Breast epithelium (tissue), 3 donors: ENCODE measurements at regions not wholly inside any gene's neighbourhood (a gene's known extent, or its start where the extent isn't known, plus 50 kb on each side); places are given as distances from the start of the nearest gene placed in this dataset.

Source experiments
- CTCF ChIP-seq, 3 donors: fragments of 450-650 bp; IDR thresholded peaks; one replicate each; pipeline ENCODE4 v1.5.1; 2016 to 2017; ENCODE audit warnings: antibody characterized with exemption in 3 of 3, mild to moderate bottlenecking in 3 of 3, moderate library complexity in 3 of 3
- POLR2A ChIP-seq: fragments of 450-650 bp; IDR thresholded peaks from one replicate; pipeline ENCODE4 v1.6.1; 2016; ENCODE audit warnings: antibody characterized with exemption, mild to moderate bottlenecking, moderate library complexity
- POLR2AphosphoS5 ChIP-seq, 3 donors: sonication (generic); formaldehyde crosslinking; IDR thresholded peaks; one replicate each; pipeline ENCODE4 v1.6.1; 2017; ENCODE audit warnings: antibody characterized with exemption in 3 of 3

GRCh38 chr2:37544591-37545031 lies 126.8 kb downstream of the CDC42EP3 start:
- TF ChIP-seq CTCF (IDR thresholded peaks at IDR 0.05) (no peak), POLR2AphosphoS5 (IDR thresholded peaks at IDR 0.05) (no peak), POLR2A (no peak)
